Panc1 (cell line): ENCODE measurements at regions not wholly inside any gene's neighbourhood (a gene's known extent, or its start where the extent isn't known, plus 50 kb on each side); places are given as distances from the start of the nearest gene placed in this dataset.

Experiments
- ATAC-seq: fragments of 200-7000 bp; cut with Tn5 transposase; 2 replicates; pipeline ENCODE4 v1.9.1; 2020; ENCODE audit warnings: mild to moderate bottlenecking, moderate library complexity
- BruUV-seq: library from RNA; stranded (reverse); fragments of 400-500 nt; replicated peaks from 2 replicates; lab custom pipeline; 2021; lab: Mats Ljungman, UMichigan
- CTCF ChIA-PET: fragments of 300-600 bp; sonication (Branson Sonifier 250); formaldehyde crosslinking; loops from one replicate; lab custom pipeline; 2022; ENCODE audit warnings: antibody characterized with exemption; lab: Charles Lee
- POLR2A ChIA-PET: fragments of 300-600 bp; sonication (Branson Sonifier 250); formaldehyde crosslinking; loops from one replicate; lab custom pipeline; 2022; ENCODE audit warnings: antibody characterized with exemption; lab: Charles Lee
- DNase-seq: peaks from one replicate; pipeline ENCODE4 v3.0.0-alpha.2; 2010; ENCODE audit warnings: low read depth, low spot score
- H3K27ac ChIP-seq: 2 replicates; pipeline ENCODE4 v1.5.1; 2011; ENCODE audit warnings: mild to moderate bottlenecking, low read length, inconsistent platforms
- H3K27me3 ChIP-seq: fragments of 200-500 bp; sonication (Bioruptor generic); 2 replicates; pipeline ENCODE4 v1.6.0; 2014; ENCODE audit warnings: low read length, inconsistent platforms; ENCODE audit not compliant: control insufficient read depth, insufficient read depth
- H3K36me3 ChIP-seq: fragments of 200-500 bp; sonication (Bioruptor generic); 2 replicates; pipeline ENCODE4 v1.5.1; 2014; ENCODE audit warnings: inconsistent platforms, mild to moderate bottlenecking, low read length, moderate library complexity; ENCODE audit not compliant: control insufficient read depth, insufficient read depth
- H3K4me1 ChIP-seq: 2 replicates; pipeline ENCODE4 v1.5.1; 2011; ENCODE audit warnings: inconsistent platforms, mild to moderate bottlenecking, low read length, moderate library complexity; ENCODE audit not compliant: control insufficient read depth, insufficient read depth
- H3K4me3 ChIP-seq, 2 experiments: 2 replicates each; pipeline ENCODE4 v1.5.1; 2011 to 2012; ENCODE audit warnings: low read depth in 2 of 2, low read length in 2 of 2, mild to moderate bottlenecking in 2 of 2, inconsistent platforms in 1 of 2, moderate library complexity in 1 of 2
- H3K9me3 ChIP-seq: fragments of 200-500 bp; sonication (Bioruptor generic); 2 replicates; pipeline ENCODE4 v1.5.1; 2014; ENCODE audit warnings: low read depth, mild to moderate bottlenecking, inconsistent platforms, low read length, moderate library complexity; ENCODE audit not compliant: control insufficient read depth, insufficient read depth
- CTCF ChIP-seq: fragments of 450-650 bp; IDR thresholded peaks from 2 replicates; pipeline ENCODE4 v1.5.1; 2017; ENCODE audit warnings: mild to moderate bottlenecking
- POLR2AphosphoS5 ChIP-seq: IDR thresholded peaks from 2 replicates; pipeline ENCODE4 v1.6.1; 2012; ENCODE audit warnings: mild to moderate bottlenecking, low read depth, low read length, moderate library complexity
- SIN3A ChIP-seq: IDR thresholded peaks from 2 replicates; pipeline ENCODE4 v1.6.1; 2012; ENCODE audit warnings: low read depth, mild to moderate bottlenecking, low read length, moderate library complexity, borderline replicate concordance; ENCODE audit not compliant: insufficient read depth
- TCF7L2 ChIP-seq: IDR thresholded peaks from 2 replicates; pipeline ENCODE4 v1.6.1; 2011; ENCODE audit warnings: mild to moderate bottlenecking, low read depth, low read length, inconsistent platforms
- in situ Hi-C: cut with HindIII; loops from 2 replicates; pipeline ENCODE4 v1.10.0; 2016; ENCODE audit warnings: low sequenced_read_pairs, low pct_unique_long_range_greater_than_20kb
- intact Hi-C: fragments of 100-400 bp; cut with micrococcal nuclease; formaldehyde crosslinking; loops from one replicate; pipeline ENCODE4 v1.10.0; 2022; ENCODE audit not compliant: unreplicated experiment
- TF ChIP-seq, protein P1 (sequence below), 2 experiments: IDR thresholded peaks; 2 replicates each; pipeline ENCODE4 v1.6.1; 2011 to 2012; ENCODE audit warnings: low read depth in 2 of 2, control low read depth in 1 of 2, low read length in 1 of 2, mild to moderate bottlenecking in 1 of 2, moderate library complexity in 1 of 2; ENCODE audit not compliant: insufficient read depth in 1 of 2

DNA sequence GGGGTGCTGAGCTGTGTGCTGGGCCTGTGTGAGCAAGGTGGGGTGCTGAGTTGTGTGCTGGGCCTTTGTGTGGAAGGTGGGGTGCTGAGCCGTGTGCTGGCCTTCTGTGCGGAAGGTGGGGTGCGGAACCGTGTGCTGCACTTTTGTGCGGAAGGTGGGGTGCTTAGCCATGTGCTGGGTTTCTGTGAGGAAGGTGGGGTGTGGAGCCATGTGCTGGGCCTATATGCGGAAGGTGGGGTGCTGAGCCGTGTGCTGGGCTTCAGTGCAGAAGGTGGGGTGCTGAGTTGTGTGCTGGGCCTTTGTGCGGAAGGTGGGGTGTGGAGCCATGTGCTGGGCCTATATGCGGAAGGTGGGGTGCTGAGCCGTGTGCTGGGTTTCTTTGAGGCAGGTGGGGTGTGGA, 555.4 kb upstream of the EEF2KMT start:
- Histone ChIP-seq H3K4me1 (no peaks in the 10 kb centered on the region), H3K27me3 (no peaks in the 10 kb centered on the region; the same call in 1 of the 2 replicates), H3K9me3 (no peaks in the 10 kb centered on the region), H3K27ac (no peak overlapping the region), H3K4me3 (no peak overlapping the region), H3K36me3 (no peaks in the 10 kb centered on the region)
- ATAC-seq (no peak), DNase-seq (no peak)
- intact Hi-C loops = no loop called here
- in situ Hi-C loops = no loop called here
- BruUV-seq = no TSS peak
- ChIA-PET POLR2A (no interaction called here), CTCF (no interaction called here)
- TF ChIP-seq TCF7L2 = no peak
- no peak for TF ChIP-seq SIN3A
- no peak for TF ChIP-seq CTCF
- TF ChIP-seq, protein P1, sequence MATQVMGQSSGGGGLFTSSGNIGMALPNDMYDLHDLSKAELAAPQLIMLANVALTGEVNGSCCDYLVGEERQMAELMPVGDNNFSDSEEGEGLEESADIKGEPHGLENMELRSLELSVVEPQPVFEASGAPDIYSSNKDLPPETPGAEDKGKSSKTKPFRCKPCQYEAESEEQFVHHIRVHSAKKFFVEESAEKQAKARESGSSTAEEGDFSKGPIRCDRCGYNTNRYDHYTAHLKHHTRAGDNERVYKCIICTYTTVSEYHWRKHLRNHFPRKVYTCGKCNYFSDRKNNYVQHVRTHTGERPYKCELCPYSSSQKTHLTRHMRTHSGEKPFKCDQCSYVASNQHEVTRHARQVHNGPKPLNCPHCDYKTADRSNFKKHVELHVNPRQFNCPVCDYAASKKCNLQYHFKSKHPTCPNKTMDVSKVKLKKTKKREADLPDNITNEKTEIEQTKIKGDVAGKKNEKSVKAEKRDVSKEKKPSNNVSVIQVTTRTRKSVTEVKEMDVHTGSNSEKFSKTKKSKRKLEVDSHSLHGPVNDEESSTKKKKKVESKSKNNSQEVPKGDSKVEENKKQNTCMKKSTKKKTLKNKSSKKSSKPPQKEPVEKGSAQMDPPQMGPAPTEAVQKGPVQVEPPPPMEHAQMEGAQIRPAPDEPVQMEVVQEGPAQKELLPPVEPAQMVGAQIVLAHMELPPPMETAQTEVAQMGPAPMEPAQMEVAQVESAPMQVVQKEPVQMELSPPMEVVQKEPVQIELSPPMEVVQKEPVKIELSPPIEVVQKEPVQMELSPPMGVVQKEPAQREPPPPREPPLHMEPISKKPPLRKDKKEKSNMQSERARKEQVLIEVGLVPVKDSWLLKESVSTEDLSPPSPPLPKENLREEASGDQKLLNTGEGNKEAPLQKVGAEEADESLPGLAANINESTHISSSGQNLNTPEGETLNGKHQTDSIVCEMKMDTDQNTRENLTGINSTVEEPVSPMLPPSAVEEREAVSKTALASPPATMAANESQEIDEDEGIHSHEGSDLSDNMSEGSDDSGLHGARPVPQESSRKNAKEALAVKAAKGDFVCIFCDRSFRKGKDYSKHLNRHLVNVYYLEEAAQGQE (IDR thresholded peaks at IDR 0.05; ENCODE audit: insufficient read depth in 1 of 2, low read depth in 2 of 2, low read length in 1 of 2) = no peak
- TF ChIP-seq POLR2AphosphoS5 = no peak

DNA sequence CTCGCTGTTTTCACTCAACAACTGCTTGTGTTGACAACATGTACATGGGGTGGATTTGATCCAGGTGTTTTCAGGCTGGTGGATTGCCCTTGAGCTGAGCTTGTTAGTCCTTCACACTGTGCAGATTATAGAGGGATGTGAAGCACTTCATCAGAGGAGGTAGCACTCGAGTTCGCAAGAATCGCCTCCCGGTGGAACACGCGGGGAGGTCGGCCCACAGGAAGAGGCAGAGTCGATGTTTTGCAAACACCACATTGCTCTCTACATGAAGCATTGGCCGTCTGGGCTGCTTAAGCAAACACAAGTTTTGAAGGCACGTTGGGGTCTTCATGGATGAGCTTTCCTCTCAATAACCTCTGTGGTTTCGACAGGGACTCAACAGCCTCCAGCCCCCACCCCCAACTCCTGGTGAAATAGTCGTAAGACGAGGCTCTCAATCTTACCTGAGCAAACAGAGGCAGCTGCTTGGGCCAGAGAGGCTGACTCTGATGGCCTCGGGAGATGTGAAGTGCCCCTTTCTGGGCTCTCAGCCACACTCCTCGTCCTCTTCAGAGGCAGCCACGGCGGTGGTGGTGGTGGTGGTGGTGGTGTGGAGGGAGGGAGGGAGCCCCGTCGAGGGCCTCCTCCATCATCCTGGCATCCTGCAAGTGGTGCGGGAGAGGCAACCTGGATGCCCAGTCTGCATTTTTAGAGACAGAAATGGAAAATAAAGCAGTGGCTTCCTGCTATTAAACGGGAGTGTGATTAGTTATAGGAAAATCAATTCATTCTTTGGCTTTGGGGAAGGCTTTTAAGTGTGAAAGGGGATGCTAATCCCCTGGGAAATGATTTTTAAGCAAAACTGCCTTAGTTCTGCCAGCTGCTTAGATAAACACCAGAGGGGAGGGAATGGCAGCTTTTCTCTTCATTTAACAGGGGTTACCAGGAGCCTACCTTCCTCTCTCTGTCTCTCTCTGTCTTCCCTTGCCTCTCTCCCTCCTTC, 552.5 kb upstream of the EEF2KMT start:
- no TSS peak for BruUV-seq
- Histone ChIP-seq H3K36me3 (no peaks in the 10 kb centered on the region), H3K27me3 (no peaks in the 10 kb centered on the region; the same call in 1 of the 2 replicates), H3K9me3 (no peaks in the 10 kb centered on the region), H3K4me1 (no peaks in the 10 kb centered on the region), H3K4me3 (no peak overlapping the region), H3K27ac (no peak overlapping the region)
- no peak for ATAC-seq
- DNase-seq = no peak
- intact Hi-C loops = no loop called here
- POLR2A ChIA-PET = interaction anchor here (0.6 kb wide), 1 partner anchor 16 kb away, joined by 6 read pairs; no protein-coding TSS in a partner anchor
- in situ Hi-C loops = no loop called here
- CTCF ChIA-PET = no interaction called here
- TF ChIP-seq SIN3A = no peak
- no peak for TF ChIP-seq CTCF
- TF ChIP-seq POLR2AphosphoS5 = no peak
- TF ChIP-seq, protein P1 (IDR thresholded peaks at IDR 0.05; ENCODE audit: insufficient read depth in 1 of 2, low read depth in 2 of 2, low read length in 1 of 2) = no peak
- no peak for TF ChIP-seq TCF7L2
